ENCODE measurements at regions not wholly inside any gene's neighbourhood (a gene's known extent, or its start where the extent isn't known, plus 50 kb on each side); places are given as distances from the start of the nearest gene placed in this dataset.

GRCh38 chr12:78611504-78611903 is 253.1 kb upstream of the SYT1 start:
- DNase-seq: no peak

DNA sequence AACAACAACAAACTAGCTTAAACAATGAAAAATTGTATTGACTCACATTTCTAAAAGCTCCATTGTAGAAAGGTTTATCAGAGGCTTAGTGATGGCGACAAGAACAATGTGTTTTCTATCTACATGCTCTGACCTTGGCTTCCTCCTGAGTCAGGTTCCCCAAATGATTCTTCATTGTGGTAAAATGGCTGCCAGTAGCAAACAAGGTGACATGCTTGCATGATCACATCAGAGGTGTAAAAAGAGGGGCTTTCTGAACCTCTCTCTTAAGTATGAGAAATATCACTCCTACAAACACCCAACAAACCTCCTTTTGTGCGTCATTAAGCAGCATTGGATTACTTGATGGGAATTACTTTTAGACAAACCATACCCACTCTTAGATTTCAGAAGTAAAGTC is 252.4 kb upstream of the SYT1 start:
- DNase-seq: no peak

DNA sequence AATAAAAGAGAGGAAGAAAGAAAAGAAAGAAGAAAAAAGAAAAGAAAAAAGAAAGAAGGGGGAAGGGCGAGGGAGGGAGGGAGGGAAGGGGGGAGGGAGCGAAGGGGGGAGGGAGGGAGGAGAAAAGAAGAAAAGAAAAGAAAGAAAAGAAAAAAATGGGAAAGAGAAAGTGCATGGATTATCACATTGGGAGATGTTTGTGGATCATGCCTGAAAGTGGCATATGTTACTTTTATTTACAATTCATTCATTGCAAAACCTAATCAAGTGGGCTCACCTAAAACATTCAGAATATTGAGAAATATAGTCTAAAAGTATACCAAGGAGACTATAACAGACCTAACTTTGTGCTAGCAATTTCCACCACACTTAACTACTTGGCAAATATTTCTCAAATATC is 246.9 kb upstream of the SYT1 start:
- DNase-seq: no peak

GRCh38 chr12:78622529-78623195 is 241.9 kb upstream of the SYT1 start:
- no peak for DNase-seq

GRCh38 chr12:78628491-78629100 is 236.0 kb upstream of the SYT1 start:
- no peak for DNase-seq

DNA sequence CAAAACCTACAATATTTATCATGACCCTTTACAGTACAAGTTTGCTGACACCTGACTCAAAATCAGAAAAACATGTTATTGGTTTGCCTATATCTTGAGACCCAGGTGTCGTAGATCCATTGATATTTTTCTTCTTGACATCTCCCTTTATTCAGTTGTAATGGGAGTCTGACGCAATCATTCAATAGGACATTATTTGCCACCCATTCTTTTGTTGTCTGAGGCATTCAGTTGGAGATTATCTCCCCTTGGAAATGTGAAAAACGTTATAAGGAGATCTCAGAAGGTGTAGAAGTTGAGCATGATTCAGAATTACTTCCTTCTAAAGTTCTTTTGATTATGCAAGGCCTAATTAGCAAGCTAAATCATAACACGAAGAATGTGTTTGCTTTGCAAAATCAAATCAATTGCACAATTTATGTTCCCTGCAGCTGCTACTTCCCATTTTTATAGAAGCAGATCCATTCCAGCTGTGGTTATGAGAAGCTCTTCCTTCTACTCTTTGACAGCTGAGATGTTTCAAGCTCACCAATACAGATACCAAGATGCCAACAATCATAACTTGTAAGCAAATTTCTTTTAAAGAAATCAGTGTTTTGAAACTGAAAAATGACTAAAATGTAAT is 228.2 kb upstream of the SYT1 start:
- DNase-seq: no peak

GRCh38 chr12:78641837-78642423 is 222.6 kb upstream of the SYT1 start:
- no peak for DNase-seq

DNA sequence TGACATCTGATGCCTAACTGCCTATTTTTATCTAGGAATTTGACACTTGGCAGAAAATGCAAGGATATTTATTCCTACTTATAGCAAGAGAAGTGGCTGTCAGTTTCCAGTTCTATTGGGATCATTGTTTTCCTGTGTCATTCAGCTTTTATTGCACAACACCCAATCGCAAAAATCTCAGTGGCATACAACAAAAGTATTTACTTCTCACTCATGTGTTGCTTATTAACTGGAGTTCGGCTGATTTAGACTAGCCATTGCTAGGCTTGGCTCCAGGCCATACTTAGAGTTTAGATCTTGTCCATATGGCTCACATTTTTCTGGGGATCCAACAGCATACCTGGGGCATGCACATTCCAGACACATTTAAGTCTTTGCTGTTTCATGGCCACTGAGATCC is 218.6 kb upstream of the SYT1 start:
- no peak for DNase-seq

GRCh38 chr12:78651755-78652154 is 212.8 kb upstream of the SYT1 start:
- DNase-seq: no peak

DNA sequence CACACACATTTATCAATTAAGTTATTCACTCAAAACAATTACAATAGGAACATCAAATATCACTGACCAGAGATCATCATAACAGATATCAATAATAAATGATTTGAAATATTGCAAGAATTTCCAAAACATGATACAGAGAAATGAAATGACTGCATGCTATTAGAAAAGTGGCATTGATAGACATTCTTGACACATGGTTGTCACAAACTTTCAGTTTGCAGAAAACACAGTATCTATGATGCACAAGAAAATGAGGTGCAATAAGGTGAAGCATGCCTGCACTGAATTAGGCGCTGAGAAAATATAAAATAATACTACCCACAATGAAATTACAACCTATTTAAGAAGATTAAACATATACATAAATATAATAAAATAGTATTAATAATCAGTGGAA is 198.0 kb upstream of the SYT1 start:
- DNase-seq: no peak

DNA sequence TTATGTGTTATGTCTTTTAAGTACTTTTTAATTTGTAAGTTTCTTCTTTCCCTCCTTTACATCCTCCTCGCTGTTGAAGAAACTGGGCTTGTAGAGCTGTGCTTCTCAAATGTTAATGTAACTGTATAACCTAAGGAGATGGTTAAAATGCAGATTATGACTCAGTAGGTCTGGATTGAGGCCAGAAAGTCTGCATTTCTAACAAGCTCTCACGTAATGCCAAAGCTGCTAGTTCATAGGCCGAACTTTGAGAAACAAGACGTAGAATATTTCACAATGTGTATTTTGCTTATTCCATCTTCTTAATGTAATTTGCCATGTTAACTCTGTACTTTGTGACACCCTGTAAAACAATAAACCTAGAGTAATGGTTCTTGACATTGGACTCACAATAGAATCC is 193.3 kb upstream of the SYT1 start:
- DNase-seq: no peak

DNA sequence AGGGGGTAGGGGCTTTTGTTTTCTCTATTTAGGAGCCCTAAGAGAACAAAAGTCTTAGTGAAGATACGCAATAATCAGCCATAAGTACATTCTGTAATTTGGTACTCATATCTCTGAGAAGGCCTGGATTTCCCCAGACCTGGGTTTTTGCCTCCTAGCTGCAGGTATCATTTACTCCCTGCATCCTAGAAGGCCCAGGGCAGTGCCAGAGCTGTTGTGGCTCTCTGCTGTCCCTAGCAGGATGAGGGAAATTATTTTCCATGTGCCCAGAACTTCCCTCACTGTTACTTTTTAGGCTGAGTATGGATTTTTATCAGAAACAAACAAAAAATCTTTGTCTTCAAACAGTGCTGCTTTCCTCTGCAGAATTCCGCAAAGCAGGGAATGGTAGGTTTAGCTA is 192.5 kb upstream of the SYT1 start:
- DNase-seq: no peak

GRCh38 chr12:78674311-78675090 is 190.1 kb upstream of the SYT1 start:
- DNase-seq: no peak

DNA sequence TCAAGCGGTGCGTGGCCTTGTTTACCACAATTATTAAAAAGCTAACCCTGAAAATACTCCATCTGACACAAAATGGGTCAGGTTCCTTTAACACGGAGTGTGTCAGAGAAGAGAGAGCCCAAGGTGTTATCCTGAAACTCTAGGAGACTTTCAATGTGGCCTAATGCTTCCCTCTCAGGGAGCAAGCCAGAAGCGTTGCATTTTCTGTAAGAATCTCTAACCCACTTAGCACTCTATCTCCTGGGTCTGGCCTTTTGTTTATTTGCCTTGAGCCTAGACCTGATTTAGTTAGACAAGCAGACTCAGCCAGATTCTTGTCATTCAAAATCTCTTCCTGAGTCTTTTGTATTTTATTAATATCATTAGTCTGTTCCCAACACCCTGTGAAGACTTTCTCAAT is 184.0 kb upstream of the SYT1 start:
- no peak for DNase-seq

- DNase-seq: no peak
These were observed 181.5 kb upstream of the SYT1 start for GRCh38 chr12:78683031-78683430.

DNA sequence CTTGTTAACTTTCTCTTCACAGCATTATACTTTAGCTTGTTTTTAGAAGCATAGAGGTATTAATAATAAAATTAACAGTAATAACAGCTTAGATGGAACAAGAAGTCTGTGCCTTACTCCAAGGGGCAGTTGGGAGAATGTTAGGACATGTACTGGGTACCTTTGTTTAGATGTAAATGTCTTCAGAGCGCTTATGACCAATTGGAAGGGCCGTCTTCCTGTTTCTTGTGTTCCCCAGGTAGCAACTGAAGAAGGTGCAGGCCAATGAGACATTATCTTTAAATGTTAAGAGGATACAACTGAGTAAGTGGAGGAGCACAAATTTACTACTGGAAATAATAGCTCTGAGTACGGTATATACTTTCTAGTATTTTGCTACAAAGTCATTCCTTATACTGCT is 180.9 kb upstream of the SYT1 start:
- DNase-seq: no peak

DNA sequence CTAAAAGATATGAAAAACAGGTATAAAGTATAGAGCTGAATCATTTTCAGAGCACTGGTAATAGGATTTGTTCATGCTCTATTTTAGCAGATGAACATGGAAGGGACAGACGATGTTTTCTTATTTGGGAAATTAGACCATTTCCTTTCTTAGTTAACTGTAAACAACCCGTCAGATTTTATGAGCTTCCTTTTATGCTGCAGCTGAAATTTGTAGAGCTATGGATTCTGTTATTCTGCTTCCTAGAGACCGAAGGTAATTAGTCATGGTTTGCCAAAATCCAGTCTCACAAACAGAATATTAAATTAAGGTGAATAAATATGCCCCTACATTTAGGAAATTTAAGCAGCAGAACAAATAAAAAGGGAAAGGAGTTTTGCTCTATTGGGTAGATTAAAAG is 180.2 kb upstream of the SYT1 start:
- no peak for DNase-seq

GRCh38 chr12:78695749-78696148 is 168.8 kb upstream of the SYT1 start:
- DNase-seq: no peak

DNA sequence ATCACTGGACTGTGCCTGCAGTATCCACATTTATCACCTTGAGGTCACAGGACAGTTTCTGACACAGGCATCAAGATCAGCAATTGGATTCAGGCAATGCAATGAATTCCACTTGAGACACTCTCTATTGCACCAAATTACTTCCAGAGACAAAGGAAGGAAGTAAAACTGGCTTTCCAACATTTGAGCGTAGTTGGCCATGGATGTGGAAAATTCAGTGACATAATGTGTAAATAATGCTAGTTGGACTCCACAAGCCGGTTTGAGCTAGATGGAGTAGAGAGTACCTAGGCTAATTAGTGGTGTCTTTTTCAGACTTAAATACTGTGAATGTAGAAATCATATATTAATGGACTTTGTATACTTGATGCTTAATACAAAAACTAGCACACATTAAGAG is 168.3 kb upstream of the SYT1 start:
- DNase-seq: no peak

DNA sequence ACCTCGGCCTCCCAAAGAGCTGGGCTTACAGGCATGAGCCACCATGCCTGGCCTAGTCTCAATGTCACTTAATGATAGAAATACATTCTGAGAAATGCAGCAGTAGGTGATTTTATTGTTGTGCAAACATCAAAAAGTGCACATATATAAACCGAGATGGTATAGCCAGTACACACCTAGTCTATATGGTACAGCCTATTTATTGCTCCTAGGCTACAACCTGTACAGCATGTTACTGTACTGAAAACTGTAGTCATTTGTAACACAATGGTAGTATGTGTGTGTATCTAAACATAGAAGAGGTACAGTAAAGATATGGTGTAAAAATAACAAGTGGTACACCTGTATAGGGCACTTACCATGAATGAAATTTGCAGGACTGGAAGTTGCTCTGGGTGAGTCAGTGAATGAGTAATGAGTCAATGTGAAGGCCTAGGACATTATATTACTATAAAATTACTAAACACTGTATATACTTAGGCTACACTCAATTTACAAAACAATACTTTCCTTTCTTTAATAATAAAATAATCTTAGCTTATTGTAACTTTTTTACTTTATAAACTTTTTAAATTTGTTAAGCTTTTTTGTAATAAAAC is 166.7 kb upstream of the SYT1 start:
- DNase-seq: no peak

GRCh38 chr12:78698747-78699146 is 165.8 kb upstream of the SYT1 start:
- no peak for DNase-seq

DNA sequence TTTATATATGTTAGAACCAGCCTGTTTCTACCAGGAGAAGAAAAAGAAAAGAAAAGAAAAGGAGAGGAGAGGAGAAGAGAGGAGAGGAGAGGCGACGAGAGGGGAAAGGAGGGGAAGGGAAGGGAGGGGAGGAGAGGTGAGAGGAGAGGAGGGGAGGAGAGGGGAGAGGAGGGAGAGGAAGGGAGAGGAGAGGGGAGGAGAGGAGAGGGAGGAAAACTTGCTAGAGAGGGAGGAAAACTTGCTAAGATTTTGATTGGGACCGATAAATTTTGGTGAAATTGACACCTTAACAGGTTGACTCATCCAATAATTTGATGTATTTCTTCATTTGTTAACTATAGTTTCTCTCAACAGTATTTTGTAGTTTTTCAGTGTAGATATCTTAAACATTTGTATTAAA is 164.0 kb upstream of the SYT1 start:
- DNase-seq: no peak

All from stimulated activated CD4-positive, alpha-beta T cell treated with anti-CD3 and anti-CD28 coated beads, Interleukin-15, amount 100 ng/mL, for 24 hours (primary cell).